ENCODE measurements at regions not wholly inside any gene's neighbourhood (a gene's known extent, or its start where the extent isn't known, plus 50 kb on each side); places are given as distances from the start of the nearest gene placed in this dataset.

DNA sequence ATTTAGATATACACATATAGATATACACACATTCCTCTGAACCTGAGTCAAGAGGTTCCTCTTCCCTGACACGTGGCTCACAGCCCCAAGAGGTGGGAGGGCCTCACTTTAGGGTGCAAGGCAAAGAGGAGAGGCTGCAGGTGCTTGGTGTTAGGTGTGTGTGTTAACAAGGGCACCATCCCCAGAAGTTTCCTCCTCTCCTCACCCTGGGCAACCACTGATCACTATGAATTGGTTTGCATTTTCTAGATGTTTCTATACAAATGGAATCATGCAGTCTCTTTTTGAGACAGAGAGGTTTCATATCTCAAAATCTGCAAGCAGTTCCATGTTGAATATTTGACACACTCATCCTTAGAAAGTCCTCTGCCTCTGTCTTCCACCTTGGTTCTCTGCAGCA lies 120.9 kb upstream of the NECTIN1 start:
- Histone ChIP-seq H3K27ac (no peak overlapping the region), H3K4me3 (no peak overlapping the region), H3K9me3 (peaks cover 0 to 15% (median 0%) of the 10 kb centered on the region in 4 donors), H3K36me3 (no peaks in the 10 kb centered on the region), H3K27me3 (no peaks in the 10 kb centered on the region), H3K4me1 (peaks cover 0 to 9% (median 0%) of the 10 kb centered on the region in 4 donors)
- TF ChIP-seq POLR2A (IDR thresholded peaks at IDR 0.05) (no peak), CTCF (IDR thresholded peaks at IDR 0.05) (no peak)
- DNase-seq = no peak

GRCh38 chr11:119847853-119848252 lies 118.9 kb upstream of the NECTIN1 start:
- no peaks in the 10 kb centered on the region for H3K4me1 ChIP-seq
- no peak for DNase-seq
- no peaks in the 10 kb centered on the region for H3K27me3 ChIP-seq
- H3K9me3 ChIP-seq = peaks cover 0 to 15% (median 0%) of the 10 kb centered on the region in 4 donors
- H3K36me3 ChIP-seq = no peaks in the 10 kb centered on the region
- H3K27ac ChIP-seq = no peak overlapping the region
- TF ChIP-seq CTCF (IDR thresholded peaks at IDR 0.05) = no peak
- H3K4me3 ChIP-seq = no peak overlapping the region

DNA sequence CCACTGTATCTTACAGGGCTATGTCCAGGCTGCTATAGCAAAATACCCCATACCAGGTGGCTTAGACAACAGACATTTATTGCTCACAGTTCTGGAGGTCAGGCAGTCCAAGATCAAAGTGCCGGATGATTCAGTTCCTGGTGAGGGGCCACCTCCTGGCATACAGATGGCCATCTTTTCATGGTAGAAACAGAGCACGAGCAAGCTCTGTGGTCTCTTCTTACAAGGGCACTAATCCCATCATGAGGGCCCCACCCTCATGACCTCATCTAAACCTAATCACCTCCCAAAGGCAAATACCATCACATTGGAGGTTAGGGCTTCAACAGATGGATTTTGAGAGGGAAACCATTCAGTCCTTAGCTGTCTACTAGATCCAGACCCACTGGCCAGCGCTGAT lies 117.4 kb upstream of the NECTIN1 start:
- no peak for DNase-seq
- Histone ChIP-seq H3K27ac (no peak overlapping the region), H3K36me3 (no peaks in the 10 kb centered on the region), H3K4me1 (no peaks in the 10 kb centered on the region), H3K4me3 (no peak overlapping the region), H3K9me3 (peaks cover 0 to 15% (median 0%) of the 10 kb centered on the region in 4 donors), H3K27me3 (no peaks in the 10 kb centered on the region)
- TF ChIP-seq CTCF (IDR thresholded peaks at IDR 0.05) = no peak
- TF ChIP-seq POLR2A (IDR thresholded peaks at IDR 0.05) = no peak

- Histone ChIP-seq H3K4me1 (no peaks in the 10 kb centered on the region), H3K27me3 (no peaks in the 10 kb centered on the region), H3K9me3 (peaks cover 0 to 15% (median 0%) of the 10 kb centered on the region in 4 donors), H3K4me3 (no peak overlapping the region), H3K27ac (no peak overlapping the region), H3K36me3 (no peaks in the 10 kb centered on the region)
- no peak for DNase-seq
- no peak for TF ChIP-seq CTCF (IDR thresholded peaks at IDR 0.05)
These were observed 116.8 kb upstream of the NECTIN1 start for GRCh38 chr11:119845756-119846155.

DNA sequence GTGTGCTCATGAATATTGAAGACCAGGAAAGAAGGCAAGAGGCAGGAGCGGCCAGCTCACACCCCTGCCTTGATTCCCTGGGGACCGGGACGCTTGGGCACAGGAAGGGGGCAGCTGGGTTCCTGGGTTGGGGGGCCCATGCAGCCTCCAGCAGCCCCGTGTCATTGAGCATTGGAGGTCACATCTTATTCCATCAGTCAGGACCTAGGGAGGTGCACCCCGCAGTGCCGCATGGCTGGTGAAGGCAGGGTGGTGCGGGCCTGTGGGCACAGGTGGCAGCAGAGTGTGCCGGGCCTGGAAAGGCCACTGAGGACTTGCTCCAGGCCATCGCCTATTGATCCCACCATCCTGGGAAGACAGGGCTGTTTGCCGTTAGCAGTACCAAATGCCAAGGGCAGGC lies 116.3 kb upstream of the NECTIN1 start:
- no peak overlapping the region for H3K27ac ChIP-seq
- no peaks in the 10 kb centered on the region for H3K36me3 ChIP-seq
- TF ChIP-seq POLR2A (IDR thresholded peaks at IDR 0.05) = no peak
- TF ChIP-seq CTCF (IDR thresholded peaks at IDR 0.05) = no peak
- H3K27me3 ChIP-seq = no peaks in the 10 kb centered on the region
- H3K9me3 ChIP-seq = peaks cover 0 to 15% (median 0%) of the 10 kb centered on the region in 4 donors
- no peaks in the 10 kb centered on the region for H3K4me1 ChIP-seq
- no peak for DNase-seq
- H3K4me3 ChIP-seq = no peak overlapping the region

DNA sequence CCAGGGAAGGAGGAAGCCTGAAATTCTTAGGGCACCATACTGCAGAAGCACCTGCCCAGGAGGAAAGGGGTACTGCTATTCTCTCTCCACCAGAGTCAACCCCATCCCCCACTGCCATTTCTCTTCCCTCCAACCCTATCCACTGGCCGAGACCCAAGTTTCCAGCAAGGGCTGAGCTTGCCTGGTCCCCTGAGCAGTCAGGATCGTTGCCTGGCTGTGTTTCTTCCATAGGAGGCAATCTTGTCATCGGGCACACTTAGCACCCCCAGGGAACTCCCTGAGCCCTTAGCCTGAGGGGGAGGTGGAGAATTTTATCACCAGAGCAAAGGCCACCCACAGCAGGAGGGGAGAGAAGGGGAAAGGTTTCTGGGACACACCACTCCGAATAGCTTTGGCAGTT lies 115.8 kb upstream of the NECTIN1 start:
- no peaks in the 10 kb centered on the region for H3K4me1 ChIP-seq
- no peaks in the 10 kb centered on the region for H3K36me3 ChIP-seq
- no peak overlapping the region for H3K27ac ChIP-seq
- H3K9me3 ChIP-seq = peaks cover 0 to 15% (median 0%) of the 10 kb centered on the region in 4 donors
- DNase-seq = no peak
- no peaks in the 10 kb centered on the region for H3K27me3 ChIP-seq
- no peak overlapping the region for H3K4me3 ChIP-seq
- TF ChIP-seq POLR2A (IDR thresholded peaks at IDR 0.05) (no peak), CTCF (IDR thresholded peaks at IDR 0.05) (no peak)

Data from Peyer's patch (tissue), 4 donors.